IMR-90 (cell line): ENCODE measurements at regions not wholly inside any gene's neighbourhood (a gene's known extent, or its start where the extent isn't known, plus 50 kb on each side); places are given as distances from the start of the nearest gene placed in this dataset.
A peak's percentile ranks its signal among the peaks of the same experiment; 100 is the strongest.

ENCODE experiments used
- ATAC-seq: fragments of 200-7000 bp; cut with Tn5 transposase; 2 replicates; pipeline ENCODE4 v1.9.1; 2020; ENCODE audit warnings: low read depth, mild to moderate bottlenecking, moderate library complexity
- BruUV-seq: library from RNA; stranded (reverse); fragments of 400-500 nt; replicated peaks from 2 replicates; lab custom pipeline; 2021; lab: Mats Ljungman, UMichigan
- CTCF ChIA-PET: fragments of 300-600 bp; formaldehyde crosslinking; extraction: SDS; loops from one replicate; lab custom pipeline; 2021; ENCODE audit warnings: antibody characterized with exemption; lab: Yijun Ruan, JAX
- POLR2A ChIA-PET: fragments of 300-600 bp; sonication (Branson Sonifier 250); formaldehyde crosslinking; loops from one replicate; lab custom pipeline; 2022; ENCODE audit warnings: antibody characterized with exemption; ENCODE audit not compliant: unreplicated experiment; lab: Charles Lee
- DNase-seq: peaks from one replicate; pipeline ENCODE4 v3.0.0; 2013
- H2AFZ ChIP-seq: replicated peaks from 2 replicates; pipeline ENCODE3; 2013; ENCODE audit warnings: low read length, mild to moderate bottlenecking; ENCODE audit not compliant: poor library complexity
- H2AK5ac ChIP-seq: 2 replicates; pipeline ENCODE4 v1.6.1; 2013; ENCODE audit warnings: low read depth, low read length, inconsistent platforms
- H2AK9ac ChIP-seq: replicated peaks from 2 replicates; pipeline ENCODE3; 2013; ENCODE audit warnings: mild to moderate bottlenecking, low read depth, low read length, moderate library complexity; ENCODE audit not compliant: poor library complexity
- H2BK120ac ChIP-seq: 2 replicates; pipeline ENCODE4 v1.6.1; 2013; ENCODE audit warnings: low read depth, low read length, inconsistent platforms
- H2BK15ac ChIP-seq: 3 replicates; pipeline ENCODE4 v1.6.1; 2013; ENCODE audit warnings: low read depth, low read length, inconsistent platforms
- H2BK20ac ChIP-seq: 2 replicates; pipeline ENCODE4 v1.6.1; 2013; ENCODE audit warnings: low read depth, mild to moderate bottlenecking, inconsistent platforms, low read length, moderate library complexity
- H2BK5ac ChIP-seq: 2 replicates; pipeline ENCODE4 v1.6.1; 2013; ENCODE audit warnings: mild to moderate bottlenecking, low read depth, low read length, inconsistent platforms; ENCODE audit not compliant: poor library complexity, severe bottlenecking
- H3K14ac ChIP-seq: replicated peaks from 2 replicates; pipeline ENCODE4 v1.6.1; 2013; ENCODE audit warnings: low read depth, low read length, inconsistent platforms
- H3K18ac ChIP-seq: 2 replicates; pipeline ENCODE4 v1.6.1; 2013; ENCODE audit warnings: low read depth, low read length, control low read depth
- H3K23ac ChIP-seq: 2 replicates; pipeline ENCODE4 v1.6.1; 2013; ENCODE audit warnings: low read depth, low read length, inconsistent platforms
- H3K27ac ChIP-seq: 2 replicates; pipeline ENCODE4 v1.5.1; 2013; ENCODE audit warnings: mild to moderate bottlenecking, control low read depth, low read length; ENCODE audit not compliant: insufficient read depth
- H3K27me3 ChIP-seq: 2 replicates; pipeline ENCODE4 v1.6.1; 2013; ENCODE audit warnings: low read length; ENCODE audit not compliant: control insufficient read depth, insufficient read depth
- H3K36me3 ChIP-seq: 2 replicates; pipeline ENCODE4 v1.6.1; 2013; ENCODE audit warnings: low read length, mixed read lengths; ENCODE audit not compliant: control insufficient read depth, insufficient read depth
- H3K4ac ChIP-seq: 2 replicates; pipeline ENCODE4 v1.6.1; 2013; ENCODE audit warnings: low read depth, low read length, inconsistent platforms
- H3K4me1 ChIP-seq: 2 replicates; pipeline ENCODE4 v1.6.1; 2013; ENCODE audit warnings: low read length, mixed read lengths; ENCODE audit not compliant: control insufficient read depth, insufficient read depth
- H3K4me2 ChIP-seq: 2 replicates; pipeline ENCODE4 v1.6.1; 2013; ENCODE audit warnings: low read depth, mild to moderate bottlenecking, control low read depth, low read length, moderate library complexity
- H3K4me3 ChIP-seq: 2 replicates; pipeline ENCODE4 v1.5.1; 2013; ENCODE audit warnings: low read depth, mild to moderate bottlenecking, control low read depth, low read length, moderate library complexity; ENCODE audit not compliant: insufficient read depth
- H3K56ac ChIP-seq: 2 replicates; pipeline ENCODE4 v1.6.1; 2013; ENCODE audit warnings: low read length, inconsistent platforms; ENCODE audit not compliant: insufficient read depth; ENCODE audit errors: extremely low read depth
- H3K79me1 ChIP-seq, 2 experiments: 2 replicates each; pipeline ENCODE4 v1.6.1; 2013; ENCODE audit warnings: low read length in 2 of 2, inconsistent platforms in 1 of 2, low read depth in 1 of 2
- H3K9ac ChIP-seq: 2 replicates; pipeline ENCODE4 v1.6.1; 2013; ENCODE audit warnings: low read depth, low read length, control low read depth
- H3K9me1 ChIP-seq: 2 replicates; pipeline ENCODE4 v1.6.1; 2013; ENCODE audit warnings: low read length, inconsistent platforms; ENCODE audit not compliant: insufficient read depth
- H3K9me3 ChIP-seq: 2 replicates; pipeline ENCODE4 v1.6.1; 2013; ENCODE audit warnings: low read length; ENCODE audit not compliant: control insufficient read depth, insufficient read depth
- H4K20me1 ChIP-seq: 2 replicates; pipeline ENCODE4 v1.6.1; 2013; ENCODE audit warnings: low read length, inconsistent platforms; ENCODE audit not compliant: insufficient read depth
- H4K5ac ChIP-seq: 2 replicates; pipeline ENCODE4 v1.6.1; 2013; ENCODE audit warnings: mild to moderate bottlenecking, low read depth, low read length, control low read depth
- H4K8ac ChIP-seq, 2 experiments: 2 replicates each; pipeline ENCODE4 v1.6.1; 2013; ENCODE audit warnings: low read depth in 2 of 2, low read length in 2 of 2, control low read depth in 1 of 2, inconsistent platforms in 1 of 2
- H4K91ac ChIP-seq: 2 replicates; pipeline ENCODE4 v1.6.1; 2013; ENCODE audit warnings: low read depth, low read length, inconsistent platforms; ENCODE audit not compliant: insufficient read depth
- FOS ChIP-seq: fragments of 150-350 bp; IDR thresholded peaks from 2 replicates; pipeline ENCODE4 v1.6.1; 2016; ENCODE audit warnings: low read depth, low read length
- USF2 ChIP-seq: fragments of 150-350 bp; IDR thresholded peaks from 2 replicates; pipeline ENCODE4 v1.6.1; 2017; ENCODE audit warnings: mild to moderate bottlenecking, antibody characterized with exemption, low read length, low read depth
- WGBS, 2 experiments: methylation state at CpG; one replicate each; pipeline versions ENCODE4 v1.1.5 to v1.1.7; 2013; ENCODE audit warnings: missing lambda C conversion rate in 2 of 2; ENCODE audit not compliant: insufficient read length in 1 of 2; ENCODE audit errors: extremely low coverage in 2 of 2; 5-methylcytosine and 5-hydroxymethylcytosine counted together
- dilution Hi-C: fragments of 300-500 bp; cut with HindIII; formaldehyde crosslinking; loops from one replicate; pipeline ENCODE4 v1.14.3; 2018; ENCODE audit warnings: low sequenced_read_pairs; ENCODE audit not compliant: unreplicated experiment
- in situ Hi-C: fragments of 300-500 bp; cut with MboI; formaldehyde crosslinking; loops from 3 replicates; pipeline ENCODE4 v1.14.3; 2019; ENCODE audit warnings: low sequenced_read_pairs, inconsistent platforms, mixed read lengths
- intact Hi-C: fragments of 100-400 bp; cut with micrococcal nuclease; formaldehyde crosslinking; loops from 2 replicates; pipeline ENCODE4 v1.10.0; 2022

GRCh38 chr3:162391301-162391700 is 894.7 kb downstream of the OTOL1 start:
- Histone ChIP-seq H3K27me3 (no peaks in the 10 kb centered on the region), H2BK120ac (peak overlapping the region; percentile 30; the same call in 1 of the 2 replicates), H3K9me1 (no peaks in the 10 kb centered on the region), H3K27ac (no peak overlapping the region), H3K56ac (no peak overlapping the region), H2AK5ac (no peak overlapping the region), H4K91ac (no peak overlapping the region), H3K18ac (no peak overlapping the region), H2AFZ (no peak overlapping the region), H3K36me3 (no peaks in the 10 kb centered on the region), H3K79me1 (no peaks in the 10 kb centered on the region), H3K4me2 (peak overlapping the region; percentile 20; the same call in 1 of the 2 replicates), H2BK15ac (no peak overlapping the region), H2BK5ac (peak overlapping the region; percentile 91), H3K14ac (no peak overlapping the region), H2AK9ac (no peak overlapping the region), H2BK20ac (peak overlapping the region; percentile 26; the same call in 1 of the 2 replicates), H3K4ac (no peak overlapping the region), H3K9me3 (no peaks in the 10 kb centered on the region), H3K4me1 (peaks cover 3% of the 10 kb centered on the region; the same call in 1 of the 2 replicates), H3K9ac (no peak overlapping the region), H3K23ac (no peak overlapping the region), H4K8ac (peak overlapping the region; percentile 11 to 93; a peak in 2 of 4 replicates), H4K20me1 (no peaks in the 10 kb centered on the region), H3K4me3 (no peak overlapping the region), H4K5ac (no peak overlapping the region; the same call in 1 of the 2 replicates)
- no TSS peak for BruUV-seq
- in situ Hi-C loops: no loop called here
- WGBS, 2 experiments: no CpG with 5 or more reads among the region's 2 CpGs
- CTCF ChIA-PET: no interaction called here
- POLR2A ChIA-PET: no interaction called here
- DNase-seq (peak; percentile 69), ATAC-seq (peak; percentile 78)
- dilution Hi-C loops: no loop called here
- TF ChIP-seq FOS (peak; percentile 37; the same call in 1 of the 2 replicates), USF2 (no peak)
- intact Hi-C loops: no loop called here
